ENCODE measurements at regions not wholly inside any gene's neighbourhood (a gene's known extent, or its start where the extent isn't known, plus 50 kb on each side); places are given as distances from the start of the nearest gene placed in this dataset.

DNA sequence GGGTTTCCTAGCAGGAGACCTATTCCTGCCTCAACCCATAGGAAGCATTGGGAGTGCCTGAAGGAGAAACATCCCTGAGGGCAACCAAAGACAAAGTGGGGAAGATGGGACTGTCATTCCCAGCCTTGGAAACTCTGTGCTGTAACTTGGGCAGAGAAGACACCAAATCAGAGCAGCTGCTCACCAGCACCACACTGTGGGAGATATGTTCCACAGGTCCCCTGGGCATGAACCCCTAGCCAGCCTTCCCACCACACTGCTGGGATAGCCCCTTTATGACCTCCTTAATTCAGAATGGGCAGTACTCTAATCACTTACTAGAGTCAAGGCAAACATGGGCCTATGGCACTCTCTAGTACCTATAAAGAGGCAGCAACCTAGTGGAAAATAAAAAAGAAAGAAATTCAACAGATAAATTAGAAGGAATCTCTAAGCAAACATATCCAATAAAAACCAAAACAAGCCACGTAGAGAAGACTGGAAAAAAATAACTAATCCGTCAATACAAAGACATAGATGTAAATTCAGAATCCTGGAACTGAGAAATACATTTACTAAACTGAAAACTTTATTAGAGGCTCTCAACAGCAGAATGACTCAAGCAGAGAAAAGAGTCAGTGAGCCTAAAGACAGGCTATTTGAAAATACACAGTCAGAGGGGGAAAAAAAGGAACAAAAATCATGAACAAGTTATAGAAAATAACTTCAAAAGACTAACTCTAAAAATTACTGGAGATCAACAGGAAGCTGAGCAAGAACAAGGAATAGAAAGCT, 878.4 kb upstream of the FRG1 start:
- ATAC-seq (no peak), DNase-seq (ENCODE audit: missing footprints) (no peak)
- intact Hi-C loops (cut with DNase I), result no loop called here

DNA sequence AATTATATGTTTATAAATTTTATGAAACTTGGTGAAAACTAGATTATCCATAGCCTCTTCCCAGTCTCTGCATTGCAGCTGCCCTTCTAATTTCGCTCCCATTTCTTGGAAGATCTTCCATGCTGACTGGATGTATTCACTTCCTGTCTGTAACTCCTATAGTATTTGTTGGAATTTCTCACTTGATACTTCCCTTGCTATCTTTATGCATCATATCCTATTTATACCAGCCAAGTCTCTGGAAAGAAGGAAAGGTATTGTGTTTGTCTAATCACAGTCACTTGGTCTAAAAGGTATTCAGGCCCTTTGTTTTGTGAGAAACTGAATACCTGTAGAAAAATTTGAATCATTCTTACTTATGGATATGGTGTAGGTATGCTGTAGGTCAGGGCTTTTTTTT, 870.9 kb upstream of the FRG1 start:
- no peak for ATAC-seq
- intact Hi-C loops (cut with DNase I), result no loop called here

DNA sequence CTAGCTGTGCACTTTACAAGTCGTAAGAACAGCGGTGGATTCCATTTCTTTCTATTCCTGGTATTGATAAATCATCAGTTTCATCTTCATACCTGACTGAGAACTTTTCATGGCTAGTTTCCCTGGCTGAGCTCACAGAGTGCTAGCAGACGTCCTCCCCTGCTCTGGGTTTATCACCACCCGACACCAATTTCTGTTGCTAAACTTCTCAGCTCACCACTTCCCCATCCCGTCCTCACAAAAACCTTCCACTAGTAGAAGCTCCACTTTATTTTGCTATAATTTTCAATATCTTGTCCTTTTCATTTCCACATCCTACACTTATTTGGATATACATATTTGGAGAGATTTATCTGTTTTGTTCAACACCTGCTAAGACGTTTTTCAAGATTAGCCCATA, 869.4 kb upstream of the FRG1 start:
- ATAC-seq, result no peak
- intact Hi-C loops (cut with DNase I), result no loop called here
- DNase-seq (ENCODE audit: missing footprints), result no peak

More for the DNA sequence above, 870.9 kb upstream of the FRG1 start:
- no peak for DNase-seq (ENCODE audit: missing footprints)

DNA sequence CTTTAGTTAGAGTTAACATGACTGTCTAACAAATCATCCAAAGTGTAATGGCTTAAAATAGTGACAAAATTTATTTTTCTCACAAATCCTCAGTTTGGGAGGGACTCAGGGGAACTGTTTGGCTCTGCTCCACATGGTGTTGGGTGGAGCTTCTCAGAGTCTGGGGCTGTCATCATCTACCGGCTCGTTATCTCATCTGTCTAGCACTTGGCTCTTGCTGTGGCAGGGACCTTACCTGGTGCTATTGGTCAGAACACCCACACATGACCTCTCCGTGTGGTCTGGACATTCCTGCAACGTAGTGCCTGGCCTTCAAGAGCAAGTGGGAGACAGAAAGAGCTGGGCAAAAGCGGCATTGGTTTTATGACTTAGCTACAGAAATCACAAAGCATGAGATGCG, 866.9 kb upstream of the FRG1 start:
- intact Hi-C loops (cut with DNase I), result no loop called here
- no peak for DNase-seq (ENCODE audit: missing footprints)
- ATAC-seq, result no peak

DNA sequence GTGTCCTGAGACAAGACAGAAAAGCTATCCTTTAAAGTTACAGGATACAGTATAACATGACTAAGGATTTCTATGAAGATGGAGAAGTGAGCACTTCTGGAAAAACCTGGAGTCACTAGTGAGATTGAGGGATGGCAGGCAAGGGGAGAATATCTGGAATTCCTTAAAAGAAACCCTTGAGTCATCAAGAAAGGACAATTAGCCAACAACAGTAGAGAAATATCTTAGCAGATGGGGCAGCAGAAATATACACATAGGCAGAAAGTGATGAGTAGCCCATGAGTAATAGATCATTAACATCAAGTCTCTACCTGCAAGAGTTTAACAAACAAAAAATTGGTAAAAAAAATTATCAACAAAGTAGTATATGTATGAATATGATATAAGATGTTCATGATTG, 858.8 kb upstream of the FRG1 start:
- no peak for DNase-seq (ENCODE audit: missing footprints)
- no peak for ATAC-seq
- intact Hi-C loops (cut with DNase I), result no loop called here

DNA sequence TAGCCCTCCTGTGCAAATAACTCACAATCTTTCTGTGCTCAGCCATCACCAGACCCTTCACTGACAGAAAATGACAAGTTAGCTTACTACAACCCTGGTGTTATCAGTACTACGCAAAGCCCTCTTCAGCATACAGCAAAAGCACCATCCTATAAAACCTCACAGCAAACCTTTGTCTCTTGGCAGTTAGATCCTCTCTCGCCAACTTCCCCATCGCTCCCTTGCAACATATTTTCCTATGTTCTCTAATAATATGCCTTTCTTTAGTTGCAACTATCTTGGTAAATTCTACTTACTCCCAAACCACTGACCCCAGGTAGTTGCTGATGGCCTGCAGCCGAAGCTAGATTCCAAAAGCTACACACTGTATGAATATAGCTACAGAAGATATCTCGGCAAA, 856.9 kb upstream of the FRG1 start:
- no peak for ATAC-seq
- intact Hi-C loops (cut with DNase I), result no loop called here

DNA sequence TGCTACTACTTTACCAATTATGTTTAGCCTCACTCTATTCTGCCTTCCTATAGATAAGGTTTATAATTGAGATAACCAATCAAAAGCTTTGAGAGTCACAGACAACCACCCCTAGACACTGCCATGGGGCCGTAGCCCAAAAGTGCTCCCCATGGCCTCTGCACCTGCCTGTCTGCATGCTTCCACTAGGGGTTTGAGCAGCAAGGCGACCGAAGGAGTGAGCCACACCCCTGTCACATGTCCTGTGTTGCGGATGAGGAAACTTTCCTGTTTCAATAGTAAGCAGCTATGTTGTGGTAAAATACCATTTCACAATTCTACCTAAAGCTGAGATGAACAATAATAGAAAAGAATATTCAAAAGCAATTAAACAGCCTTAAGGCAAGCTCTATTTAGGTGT, 856.0 kb upstream of the FRG1 start:
- intact Hi-C loops (cut with DNase I), result no loop called here

More for the DNA sequence above, 856.9 kb upstream of the FRG1 start:
- DNase-seq (ENCODE audit: missing footprints), result no peak

DNA sequence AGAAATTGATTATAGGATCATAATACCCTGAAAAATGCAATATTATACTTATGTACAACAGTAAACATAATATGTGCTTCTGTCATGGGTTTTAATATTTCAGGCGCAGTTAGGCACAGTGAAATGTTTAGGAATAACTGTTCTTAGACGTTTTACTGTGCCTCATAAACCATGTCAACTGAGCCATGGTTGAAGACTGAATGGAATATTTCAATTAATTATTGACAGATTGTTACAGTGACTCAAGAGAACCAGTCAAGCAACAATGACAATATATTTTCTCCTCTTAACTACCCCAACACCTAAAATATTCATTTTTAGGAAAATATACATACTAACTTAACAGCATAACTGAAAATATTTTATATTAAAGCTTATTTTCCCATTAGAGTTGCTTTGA, 852.7 kb upstream of the FRG1 start:
- ATAC-seq, result no peak
- intact Hi-C loops (cut with DNase I), result no loop called here
- DNase-seq (ENCODE audit: missing footprints), result no peak

More for the DNA sequence above, 856.0 kb upstream of the FRG1 start:
- ATAC-seq (no peak), DNase-seq (ENCODE audit: missing footprints) (no peak)

DNA sequence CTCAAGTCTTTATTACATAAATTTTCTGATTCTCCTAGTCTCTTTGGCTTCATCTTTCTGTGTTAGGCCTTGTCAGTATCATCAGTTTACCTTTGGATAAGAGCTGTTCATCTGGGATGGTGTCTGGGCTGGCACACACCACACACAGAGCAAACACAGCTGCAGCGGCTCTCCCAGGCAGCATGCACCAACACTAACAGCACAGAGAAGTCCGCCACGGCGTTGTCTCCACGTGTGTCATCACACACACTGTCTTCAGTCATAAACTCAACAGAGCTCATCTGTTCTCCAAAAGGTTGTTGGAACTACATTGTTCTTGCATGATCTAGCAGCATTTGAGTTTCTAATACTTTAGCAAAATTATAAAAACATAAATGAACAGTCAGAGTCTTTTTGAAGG, 851.9 kb upstream of the FRG1 start:
- DNase-seq (ENCODE audit: missing footprints) (no peak), ATAC-seq (no peak)
- intact Hi-C loops (cut with DNase I), result no loop called here

DNA sequence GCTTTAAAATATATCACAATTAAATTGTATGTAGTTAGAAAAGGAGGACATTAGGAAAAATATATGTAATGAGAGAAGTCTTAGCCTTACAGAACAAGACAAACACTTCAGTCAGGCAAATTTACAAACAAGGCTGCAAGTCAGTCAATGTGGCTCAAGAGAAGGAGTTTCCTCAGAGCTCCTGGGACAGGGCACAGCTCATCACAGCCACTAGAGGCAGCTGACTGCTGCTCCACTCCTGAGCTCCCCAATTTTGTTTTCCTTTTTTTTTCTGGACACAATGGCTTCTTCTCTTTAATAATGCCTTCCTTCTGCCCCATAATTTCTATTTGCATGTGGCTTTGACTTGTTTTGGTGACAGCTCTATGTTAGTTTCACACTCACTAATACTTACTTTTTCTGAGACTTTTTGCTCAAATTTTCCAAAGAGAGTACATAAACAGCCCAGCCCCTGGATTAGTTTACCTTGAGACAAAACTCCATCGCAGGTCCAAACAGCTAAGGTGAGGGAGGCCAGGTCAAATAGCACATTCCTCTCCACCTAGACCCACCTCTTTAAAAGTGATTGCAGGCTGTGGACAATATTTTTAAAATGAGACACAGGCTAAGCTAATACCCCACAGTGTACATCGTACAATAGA, 850.4 kb upstream of the FRG1 start:
- intact Hi-C loops (cut with DNase I), result no loop called here
- ATAC-seq (no peak), DNase-seq (ENCODE audit: missing footprints) (no peak)

DNA sequence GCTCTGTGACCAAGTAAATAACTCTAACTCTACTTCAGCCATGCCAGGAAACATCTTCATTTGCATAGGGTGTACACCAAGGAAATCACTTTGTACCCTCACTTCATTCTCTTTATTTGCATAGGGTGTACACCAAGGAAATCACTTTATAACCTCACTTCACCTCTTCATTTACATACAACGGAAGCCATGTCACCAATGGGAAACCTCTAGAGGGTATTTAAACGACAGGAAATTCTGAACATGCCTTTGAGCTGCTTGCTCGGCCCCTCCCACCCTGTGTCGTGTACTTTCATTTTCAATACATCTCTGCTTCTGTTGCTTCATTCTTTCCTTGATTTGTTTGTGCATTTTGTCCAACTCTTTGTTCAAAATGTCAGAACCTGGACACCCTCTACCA, 848.1 kb upstream of the FRG1 start:
- DNase-seq (ENCODE audit: missing footprints) (no peak), ATAC-seq (no peak)
- intact Hi-C loops (cut with DNase I), result no loop called here

DNA sequence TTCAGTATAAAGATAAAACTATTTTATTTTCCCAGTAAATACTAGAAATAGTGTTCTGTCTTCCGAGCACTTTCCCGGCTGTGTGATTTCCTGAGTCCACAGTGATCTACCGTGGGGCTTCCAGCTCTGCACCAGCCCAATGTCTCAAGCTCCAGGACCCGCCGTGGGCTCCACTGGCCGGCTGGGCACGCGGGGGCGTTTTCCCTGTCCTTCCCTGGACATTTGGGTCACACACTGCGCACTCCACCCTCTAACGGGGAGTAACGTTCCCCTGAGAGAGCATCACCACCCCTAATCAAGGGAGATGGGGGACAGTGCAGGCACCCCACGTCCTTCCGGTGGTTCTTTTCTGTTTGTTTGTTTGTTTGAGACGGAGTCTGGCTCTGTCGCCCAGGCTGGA, 844.6 kb upstream of the FRG1 start:
- DNase-seq (ENCODE audit: missing footprints), result no peak
- intact Hi-C loops (cut with DNase I), result no loop called here
- no peak for ATAC-seq

DNA sequence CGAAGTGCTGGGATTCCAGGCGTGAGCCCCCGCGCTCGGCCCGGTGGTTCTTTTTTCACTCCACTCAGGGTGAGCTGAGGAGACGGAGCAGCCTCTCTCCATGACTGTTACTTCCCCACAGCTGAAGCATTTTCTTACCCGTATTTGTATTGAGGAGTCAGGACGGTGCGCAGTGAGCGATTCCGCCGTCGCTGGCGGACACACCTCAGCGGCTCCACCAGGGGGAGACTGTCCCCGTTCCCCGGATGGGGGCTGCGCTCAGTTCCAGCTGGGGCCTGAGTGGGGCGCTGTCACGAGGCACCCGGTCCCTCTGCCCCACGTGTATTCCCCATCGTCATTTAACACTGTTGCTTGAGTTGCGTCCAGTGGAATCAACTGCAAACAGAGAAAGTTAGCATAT, 844.0 kb upstream of the FRG1 start:
- ATAC-seq (no peak), DNase-seq (ENCODE audit: missing footprints) (peak; percentile 64)
- intact Hi-C loops (cut with DNase I), result no loop called here

DNA sequence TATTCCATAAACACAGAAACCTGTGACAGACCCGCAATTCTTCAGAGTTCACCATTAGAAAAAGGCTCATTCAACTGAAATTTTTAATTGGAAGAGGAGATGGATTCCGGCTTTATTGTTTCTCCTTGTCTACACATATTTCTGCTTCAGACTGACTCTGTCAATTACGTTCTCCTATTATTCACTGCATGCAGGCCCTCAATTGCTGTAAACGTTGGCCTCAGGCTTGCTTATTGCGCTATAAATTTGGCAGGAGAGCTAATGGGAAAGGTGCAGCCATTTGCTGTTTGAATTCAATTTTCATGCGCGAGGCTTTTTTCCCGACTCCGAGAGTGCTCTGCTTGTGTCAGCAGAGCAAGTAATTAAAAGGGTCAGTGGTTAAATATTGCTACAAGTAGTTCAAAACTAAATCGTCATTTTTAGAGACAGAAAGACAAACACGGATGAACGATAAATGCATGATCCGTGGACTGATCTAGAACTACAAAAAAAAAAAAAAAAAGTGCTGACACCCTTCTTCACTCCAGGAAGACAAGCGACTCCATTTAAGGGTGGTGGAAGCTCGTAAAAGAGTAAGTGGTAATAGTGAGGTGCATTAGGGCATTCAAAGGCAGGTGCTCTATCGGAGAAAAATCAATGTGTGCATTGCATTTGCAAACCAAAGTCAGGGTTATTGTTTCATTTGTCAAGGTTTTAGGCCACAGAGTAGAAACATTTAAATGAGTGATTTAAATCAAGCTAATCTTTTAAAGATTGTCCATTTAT, 841.6 kb upstream of the FRG1 start:
- DNase-seq (ENCODE audit: missing footprints), result no peak
- intact Hi-C loops (cut with DNase I), result no loop called here
- no peak for ATAC-seq

DNA sequence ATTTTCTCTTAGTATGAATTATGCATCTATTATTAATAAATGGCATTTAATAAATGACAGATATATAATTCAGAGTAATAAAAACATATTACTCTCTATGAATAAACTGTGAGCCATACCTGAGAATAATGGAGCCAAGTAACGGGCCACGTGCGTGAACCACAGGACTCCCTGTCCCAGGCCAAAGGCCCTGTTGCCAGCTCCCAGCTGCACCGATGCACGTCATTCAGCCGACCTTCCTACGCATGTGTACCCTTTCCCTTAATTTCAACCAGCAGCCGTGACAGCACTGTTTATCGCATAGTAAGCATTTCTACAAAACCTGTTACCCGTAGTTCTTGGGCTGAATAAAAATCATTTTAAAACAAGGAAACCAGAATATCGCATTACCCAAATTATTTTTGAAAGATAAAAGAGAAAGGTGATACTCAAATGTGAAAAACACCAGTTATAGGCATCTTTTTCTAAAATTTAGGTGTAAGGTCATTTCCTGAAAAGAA, 827.2 kb upstream of the FRG1 start:
- DNase-seq (ENCODE audit: missing footprints) (no peak), ATAC-seq (no peak)
- intact Hi-C loops (cut with DNase I), result no loop called here

DNA sequence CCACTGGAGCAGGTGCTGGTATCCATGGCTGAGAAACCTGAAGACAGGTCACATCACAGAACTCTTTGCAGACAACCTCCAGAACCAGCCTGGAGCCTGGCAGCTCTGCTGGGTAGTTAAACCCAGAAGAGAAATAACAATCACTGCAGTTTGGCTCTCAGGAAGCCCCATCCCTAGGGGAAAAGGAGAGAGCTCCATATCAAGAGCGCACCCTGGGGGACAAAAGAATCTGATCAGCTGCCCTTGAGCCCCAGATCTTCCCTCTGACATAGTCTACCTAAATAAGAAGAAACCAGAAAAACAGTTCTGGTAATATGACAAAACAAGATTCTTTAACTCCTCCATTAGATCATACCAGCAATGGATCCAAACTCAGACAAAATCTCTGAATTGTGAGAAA, 823.2 kb upstream of the FRG1 start:
- DNase-seq (ENCODE audit: missing footprints) (no peak), ATAC-seq (no peak)
- intact Hi-C loops (cut with DNase I), result no loop called here

DNA sequence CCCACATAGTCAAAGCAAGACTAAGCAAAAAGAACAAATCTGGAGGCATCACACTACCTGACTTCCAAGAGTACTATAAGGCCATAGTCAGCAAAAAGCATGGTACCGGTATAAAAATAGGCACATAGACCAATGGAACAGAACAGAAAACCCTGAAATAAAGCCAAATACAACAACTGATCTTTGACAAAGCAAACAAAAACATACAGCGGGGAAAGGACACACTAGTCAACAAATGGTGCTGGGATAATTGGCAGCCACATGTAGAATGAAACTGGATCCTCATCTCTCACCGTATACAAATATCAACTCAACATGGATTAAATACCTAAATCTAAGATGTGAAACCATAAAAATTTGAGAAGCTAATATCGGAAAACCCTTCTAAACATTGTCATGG, 819.3 kb upstream of the FRG1 start:
- intact Hi-C loops (cut with DNase I), result no loop called here
- no peak for ATAC-seq
- no peak for DNase-seq (ENCODE audit: missing footprints)

DNA sequence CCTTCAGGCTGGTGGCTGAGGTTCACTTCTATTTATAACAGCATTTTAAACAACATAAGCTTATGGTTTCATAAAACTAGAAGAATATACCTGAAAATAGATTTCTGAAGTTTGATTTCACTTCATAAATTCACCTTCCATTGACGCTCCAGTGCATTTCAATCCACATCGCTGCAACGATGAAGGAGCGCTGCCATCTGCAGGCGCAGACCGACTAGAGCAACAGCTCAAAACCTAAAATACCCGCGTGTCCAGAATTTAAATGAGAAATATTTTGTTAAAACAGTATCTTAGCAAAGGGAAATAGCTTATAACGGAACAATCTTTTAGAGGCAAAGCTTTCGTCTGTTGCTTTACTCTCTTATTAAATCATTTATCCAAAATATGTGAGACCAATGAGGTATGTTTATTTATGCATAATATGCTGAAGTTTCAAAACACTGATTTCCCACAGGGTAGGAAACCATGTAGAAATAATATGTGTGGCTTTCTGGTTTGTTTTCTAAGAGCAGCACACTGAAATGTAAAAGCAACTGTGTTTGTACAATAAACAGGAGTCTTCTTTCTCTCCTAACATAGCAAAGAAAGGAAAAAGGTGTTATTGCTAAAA, 816.4 kb upstream of the FRG1 start:
- peak; percentile 44 for DNase-seq (ENCODE audit: missing footprints)
- no peak for ATAC-seq
- intact Hi-C loops (cut with DNase I), result no loop called here

DNA sequence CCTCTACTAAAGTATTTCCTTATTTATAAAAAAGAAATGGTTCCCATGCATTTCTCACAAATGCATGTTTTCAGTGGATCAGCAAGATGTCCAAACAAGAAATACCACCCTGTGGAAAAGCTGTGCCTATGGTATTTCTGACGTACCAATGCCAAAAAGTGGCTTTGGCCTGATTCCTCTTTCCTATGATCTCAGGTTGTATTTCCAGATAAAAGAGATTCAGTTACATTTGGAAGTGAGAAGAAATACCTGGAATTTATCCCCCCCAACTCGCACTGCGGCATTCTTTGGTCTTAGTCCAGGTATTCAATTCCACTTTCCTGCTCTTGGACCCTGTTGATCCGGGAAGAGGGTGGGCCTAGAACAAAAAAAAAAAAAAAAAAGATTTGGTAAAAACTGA, 815.9 kb upstream of the FRG1 start:
- intact Hi-C loops (cut with DNase I), result no loop called here
- no peak for ATAC-seq

DNA sequence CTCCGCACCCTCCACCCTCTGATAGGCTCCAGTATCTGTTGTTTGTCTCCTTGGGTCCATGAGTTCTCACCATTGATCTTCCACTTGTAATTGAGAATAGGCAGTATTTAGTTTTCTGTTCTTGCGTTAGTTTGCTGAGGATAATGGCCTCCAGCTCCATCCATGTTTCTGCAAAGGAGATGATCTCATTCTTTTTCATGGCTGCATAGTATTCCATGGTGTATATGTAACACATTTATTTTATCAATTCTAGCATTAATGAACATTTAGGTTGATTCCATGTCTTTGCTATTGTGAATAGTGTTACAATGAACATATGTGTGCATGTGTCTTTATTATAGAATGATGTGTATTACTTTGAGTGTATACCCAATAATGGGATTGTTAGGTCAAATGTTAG, 814.6 kb upstream of the FRG1 start:
- ATAC-seq, result no peak
- intact Hi-C loops (cut with DNase I), result no loop called here
- DNase-seq (ENCODE audit: missing footprints), result no peak

More for the DNA sequence above, 815.9 kb upstream of the FRG1 start:
- no peak for DNase-seq (ENCODE audit: missing footprints)

Measured in Right ventricle myocardium inferior (tissue), 1 donor.